PC-9 (cell line): ENCODE measurements at regions not wholly inside any gene's neighbourhood (a gene's known extent, or its start where the extent isn't known, plus 50 kb on each side); places are given as distances from the start of the nearest gene placed in this dataset.

Experiments used
- EZH2 ChIP-seq: fragments of 200-600 bp; sonication (generic); IDR thresholded peaks from 2 replicates; pipeline ENCODE4 v1.8.0; 2017; ENCODE audit warnings: antibody characterized with exemption, low read depth
- TF ChIP-seq, protein P1 (sequence below): fragments of 200-600 bp; sonication (generic); conservative IDR thresholded peaks from 2 replicates; pipeline ENCODE4 v1.6.1; 2017; ENCODE audit warnings: mixed run types, antibody characterized with exemption, mild to moderate bottlenecking, moderate library complexity

DNA sequence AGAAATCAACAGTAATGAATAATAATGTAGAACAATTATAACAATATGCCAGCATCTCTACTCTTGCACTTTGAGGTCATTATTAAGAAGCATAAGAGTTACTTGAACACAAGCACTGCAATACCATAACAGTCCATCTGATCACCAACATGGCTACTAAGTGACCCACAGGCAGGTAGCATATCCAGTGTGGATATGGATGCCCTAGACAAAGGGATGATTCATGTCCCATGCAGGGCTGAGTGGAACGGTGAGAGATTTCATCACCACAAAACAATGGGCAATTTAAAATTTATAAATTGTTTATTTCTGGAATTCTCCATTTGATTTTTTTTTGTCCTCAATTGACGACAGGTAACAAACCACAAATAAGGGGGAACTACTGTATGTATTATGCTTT, 107.7 kb upstream of the TSC22D2 start:
- TF ChIP-seq, protein P1, sequence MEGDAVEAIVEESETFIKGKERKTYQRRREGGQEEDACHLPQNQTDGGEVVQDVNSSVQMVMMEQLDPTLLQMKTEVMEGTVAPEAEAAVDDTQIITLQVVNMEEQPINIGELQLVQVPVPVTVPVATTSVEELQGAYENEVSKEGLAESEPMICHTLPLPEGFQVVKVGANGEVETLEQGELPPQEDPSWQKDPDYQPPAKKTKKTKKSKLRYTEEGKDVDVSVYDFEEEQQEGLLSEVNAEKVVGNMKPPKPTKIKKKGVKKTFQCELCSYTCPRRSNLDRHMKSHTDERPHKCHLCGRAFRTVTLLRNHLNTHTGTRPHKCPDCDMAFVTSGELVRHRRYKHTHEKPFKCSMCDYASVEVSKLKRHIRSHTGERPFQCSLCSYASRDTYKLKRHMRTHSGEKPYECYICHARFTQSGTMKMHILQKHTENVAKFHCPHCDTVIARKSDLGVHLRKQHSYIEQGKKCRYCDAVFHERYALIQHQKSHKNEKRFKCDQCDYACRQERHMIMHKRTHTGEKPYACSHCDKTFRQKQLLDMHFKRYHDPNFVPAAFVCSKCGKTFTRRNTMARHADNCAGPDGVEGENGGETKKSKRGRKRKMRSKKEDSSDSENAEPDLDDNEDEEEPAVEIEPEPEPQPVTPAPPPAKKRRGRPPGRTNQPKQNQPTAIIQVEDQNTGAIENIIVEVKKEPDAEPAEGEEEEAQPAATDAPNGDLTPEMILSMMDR: no peak
- no peak for TF ChIP-seq EZH2
